Endodermal cell (in vitro differentiated cells): ENCODE measurements at regions not wholly inside any gene's neighbourhood (a gene's known extent, or its start where the extent isn't known, plus 50 kb on each side); places are given as distances from the start of the nearest gene placed in this dataset.

Experiments used
- DNase-seq: peaks from one replicate; pipeline ENCODE4 v3.0.0-alpha.2; 2017
- H3K27ac ChIP-seq: 2 replicates; pipeline ENCODE4 v1.5.1; 2013; ENCODE audit warnings: mild to moderate bottlenecking, low read depth, low read length, moderate library complexity
- H3K27me3 ChIP-seq: 2 replicates; pipeline ENCODE4 v1.6.1; 2013; ENCODE audit warnings: mild to moderate bottlenecking, low read length, moderate library complexity; ENCODE audit not compliant: insufficient read depth, control insufficient read depth, poor library complexity, severe bottlenecking
- H3K36me3 ChIP-seq: 2 replicates; pipeline ENCODE4 v1.7.0; 2013; ENCODE audit warnings: mild to moderate bottlenecking, low read length, moderate library complexity; ENCODE audit not compliant: control insufficient read depth, insufficient read depth
- H3K4me1 ChIP-seq: one replicate; pipeline ENCODE4 v1.7.0; 2013; ENCODE audit warnings: low read length; ENCODE audit not compliant: control insufficient read depth, insufficient read depth
- H3K4me3 ChIP-seq: 2 replicates; pipeline ENCODE4 v1.5.1; 2013; ENCODE audit warnings: mild to moderate bottlenecking, low read length, moderate library complexity
- H3K9ac ChIP-seq: 2 replicates; pipeline ENCODE4 v1.6.1; 2013; ENCODE audit warnings: mild to moderate bottlenecking, low read length, moderate library complexity; ENCODE audit not compliant: poor library complexity, severe bottlenecking; ENCODE audit errors: extremely low read depth
- H3K9me3 ChIP-seq: 2 replicates; pipeline ENCODE4 v1.6.1; 2013; ENCODE audit warnings: mild to moderate bottlenecking, low read length, moderate library complexity; ENCODE audit not compliant: control insufficient read depth
- H3K27ac Mint-ChIP-seq: 2 replicates; pipeline ENCODE4 v1.8.0; 2020; ENCODE audit warnings: mixed read lengths
- H3K27me3 Mint-ChIP-seq: 2 replicates; pipeline ENCODE4 v1.8.0; 2021; ENCODE audit warnings: mild to moderate bottlenecking, mixed read lengths; ENCODE audit not compliant: insufficient read depth
- H3K36me3 Mint-ChIP-seq: 2 replicates; pipeline ENCODE4 v1.8.0; 2020; ENCODE audit warnings: low read depth, mixed read lengths
- H3K4me1 Mint-ChIP-seq: 2 replicates; pipeline ENCODE4 v1.8.0; 2020; ENCODE audit warnings: mixed read lengths
- H3K4me3 Mint-ChIP-seq: 2 replicates; pipeline ENCODE4 v1.8.0; 2020; ENCODE audit warnings: mild to moderate bottlenecking, moderate library complexity, mixed read lengths
- H3K9me3 Mint-ChIP-seq: 2 replicates; pipeline ENCODE4 v1.8.0; 2020; ENCODE audit warnings: mild to moderate bottlenecking, mixed read lengths
- WGBS, 2 experiments: methylation state at CpG; one replicate each; pipeline versions ENCODE4 v1.1.5 to v1.1.7; 2013; ENCODE audit warnings: missing lambda C conversion rate in 2 of 2, mixed read lengths in 1 of 2; ENCODE audit not compliant: insufficient coverage in 1 of 2, insufficient read length in 1 of 2; 5-methylcytosine and 5-hydroxymethylcytosine counted together
- TF ChIP-seq, protein P1 (sequence below): fragments of 200-600 bp; sonication (generic); conservative IDR thresholded peaks from 2 replicates; pipeline ENCODE4 v1.5.0; 2021; ENCODE audit warnings: antibody characterized with exemption, mild to moderate bottlenecking

DNA sequence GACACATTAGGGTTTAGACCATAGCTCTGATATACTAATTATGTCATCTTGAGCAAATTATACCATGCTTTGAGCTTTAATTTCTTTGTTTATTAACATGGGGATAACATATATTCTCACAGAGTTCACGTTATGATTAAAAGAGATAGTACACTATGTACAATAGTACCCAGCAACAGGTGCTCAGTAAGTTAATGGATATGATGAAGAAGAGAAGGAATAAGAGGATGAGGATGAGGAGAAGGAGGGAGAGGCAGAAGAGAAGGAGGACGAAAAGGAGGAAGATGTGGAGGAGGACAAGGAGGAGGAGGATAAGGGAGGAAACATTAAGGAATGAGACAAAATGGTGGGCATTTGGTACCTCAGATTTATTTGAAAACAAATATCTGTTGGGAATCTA, 260.4 kb downstream of the SH2D1A start:
- WGBS, 2 experiments, result 85% methylated on average over 1 of the region's 2 CpGs; no CpG with 5 or more reads in 1 of the 2 experiments
- H3K36me3 Mint-ChIP-seq, result no peaks in the 10 kb centered on the region
- no peaks in the 10 kb centered on the region for H3K36me3 ChIP-seq
- H3K27me3 Mint-ChIP-seq, result no peaks in the 10 kb centered on the region
- no peak overlapping the region for H3K4me3 ChIP-seq
- no peak overlapping the region for H3K27ac ChIP-seq
- no peak overlapping the region for H3K9ac ChIP-seq
- H3K4me1 ChIP-seq, result no peaks in the 10 kb centered on the region
- TF ChIP-seq, protein P1, sequence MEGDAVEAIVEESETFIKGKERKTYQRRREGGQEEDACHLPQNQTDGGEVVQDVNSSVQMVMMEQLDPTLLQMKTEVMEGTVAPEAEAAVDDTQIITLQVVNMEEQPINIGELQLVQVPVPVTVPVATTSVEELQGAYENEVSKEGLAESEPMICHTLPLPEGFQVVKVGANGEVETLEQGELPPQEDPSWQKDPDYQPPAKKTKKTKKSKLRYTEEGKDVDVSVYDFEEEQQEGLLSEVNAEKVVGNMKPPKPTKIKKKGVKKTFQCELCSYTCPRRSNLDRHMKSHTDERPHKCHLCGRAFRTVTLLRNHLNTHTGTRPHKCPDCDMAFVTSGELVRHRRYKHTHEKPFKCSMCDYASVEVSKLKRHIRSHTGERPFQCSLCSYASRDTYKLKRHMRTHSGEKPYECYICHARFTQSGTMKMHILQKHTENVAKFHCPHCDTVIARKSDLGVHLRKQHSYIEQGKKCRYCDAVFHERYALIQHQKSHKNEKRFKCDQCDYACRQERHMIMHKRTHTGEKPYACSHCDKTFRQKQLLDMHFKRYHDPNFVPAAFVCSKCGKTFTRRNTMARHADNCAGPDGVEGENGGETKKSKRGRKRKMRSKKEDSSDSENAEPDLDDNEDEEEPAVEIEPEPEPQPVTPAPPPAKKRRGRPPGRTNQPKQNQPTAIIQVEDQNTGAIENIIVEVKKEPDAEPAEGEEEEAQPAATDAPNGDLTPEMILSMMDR, result no peak
- H3K9me3 Mint-ChIP-seq, result no peaks in the 10 kb centered on the region
- H3K4me3 Mint-ChIP-seq, result no peak overlapping the region
- no peaks in the 10 kb centered on the region for H3K9me3 ChIP-seq
- no peaks in the 10 kb centered on the region for H3K4me1 Mint-ChIP-seq
- no peak overlapping the region for H3K27ac Mint-ChIP-seq
- H3K27me3 ChIP-seq, result no peaks in the 10 kb centered on the region
- DNase-seq, result no peak

DNA sequence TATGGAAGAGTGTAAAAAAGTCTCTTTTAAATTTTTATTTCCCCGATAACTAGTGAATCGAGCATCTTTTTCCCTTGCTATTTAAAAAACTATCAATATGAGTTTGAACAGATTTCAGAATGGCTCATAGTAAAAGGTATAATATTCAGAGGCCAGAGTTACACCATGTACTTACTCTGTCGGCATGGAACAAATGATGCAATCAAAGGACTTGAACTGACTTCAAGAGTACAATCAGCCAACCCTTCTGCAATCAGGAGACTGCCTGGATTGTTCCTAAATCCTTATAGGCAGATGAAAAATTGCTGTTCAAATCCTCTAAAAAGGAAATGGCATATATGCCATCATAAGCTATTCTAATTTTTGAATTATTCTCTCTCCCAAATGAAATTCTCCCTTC, 273.3 kb downstream of the SH2D1A start:
- no peak overlapping the region for H3K9ac ChIP-seq
- Mint-ChIP-seq H3K27ac (no peak overlapping the region), H3K36me3 (no peaks in the 10 kb centered on the region), H3K4me1 (no peaks in the 10 kb centered on the region), H3K9me3 (no peaks in the 10 kb centered on the region), H3K27me3 (no peaks in the 10 kb centered on the region), H3K4me3 (no peak overlapping the region)
- no peak overlapping the region for H3K4me3 ChIP-seq
- no peaks in the 10 kb centered on the region for H3K4me1 ChIP-seq
- DNase-seq, result no peak
- no peaks in the 10 kb centered on the region for H3K36me3 ChIP-seq
- TF ChIP-seq, protein P1, result no peak
- WGBS, 2 experiments, result 100% methylated on average over 3 of the region's 3 CpGs; no CpG with 5 or more reads in 1 of the 2 experiments
- H3K27ac ChIP-seq, result no peak overlapping the region
- no peaks in the 10 kb centered on the region for H3K9me3 ChIP-seq
- H3K27me3 ChIP-seq, result no peaks in the 10 kb centered on the region

DNA sequence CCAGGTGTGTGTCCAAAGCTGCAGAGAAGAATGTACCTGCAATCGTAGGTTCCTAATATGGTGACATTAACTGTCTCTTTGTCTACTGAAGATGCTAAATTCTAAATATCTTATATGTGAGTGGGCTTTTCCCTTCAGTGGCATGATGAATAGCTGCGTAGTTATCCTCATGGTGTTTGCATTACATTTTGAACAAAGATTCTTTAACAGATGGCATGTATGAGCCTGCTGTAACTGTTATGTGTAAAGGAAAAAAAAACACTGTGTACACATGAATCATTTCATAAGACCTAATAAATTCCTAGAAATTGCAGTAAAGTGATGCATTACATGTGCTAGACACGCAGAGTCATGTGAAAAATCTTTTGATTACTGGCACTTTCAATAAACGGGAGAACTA, 288.0 kb downstream of the SH2D1A start:
- WGBS, 2 experiments, result 87% methylated on average over 2 of the region's 4 CpGs; no CpG with 5 or more reads in 1 of the 2 experiments
- Histone ChIP-seq H3K4me1 (no peaks in the 10 kb centered on the region), H3K9ac (no peak overlapping the region), H3K27ac (no peak overlapping the region), H3K27me3 (no peaks in the 10 kb centered on the region), H3K36me3 (no peaks in the 10 kb centered on the region), H3K4me3 (no peak overlapping the region), H3K9me3 (no peaks in the 10 kb centered on the region)
- no peaks in the 10 kb centered on the region for H3K36me3 Mint-ChIP-seq
- DNase-seq, result no peak
- TF ChIP-seq, protein P1, result no peak
- no peak overlapping the region for H3K27ac Mint-ChIP-seq
- H3K27me3 Mint-ChIP-seq, result no peaks in the 10 kb centered on the region
- H3K4me1 Mint-ChIP-seq, result no peaks in the 10 kb centered on the region
- no peak overlapping the region for H3K4me3 Mint-ChIP-seq
- no peaks in the 10 kb centered on the region for H3K9me3 Mint-ChIP-seq
